Hepatic stellate cell (primary cell): ENCODE measurements at regions not wholly inside any gene's neighbourhood (a gene's known extent, or its start where the extent isn't known, plus 50 kb on each side); places are given as distances from the start of the nearest gene placed in this dataset.

Source experiments
- DNase-seq: peaks from one replicate; pipeline ENCODE4 v3.0.0; 2011; ENCODE audit warnings: low spot score

- DNase-seq, result no peak
These were observed 977.0 kb downstream of the TBC1D22A start for GRCh38 chr22:47739291-47740015.

- DNase-seq, result no peak
These were observed 976.1 kb downstream of the TBC1D22A start for GRCh38 chr22:47738472-47739013.

- no peak for DNase-seq
These were observed 974.0 kb downstream of the TBC1D22A start for GRCh38 chr22:47736186-47737034.

GRCh38 chr22:47734511-47734910 lies 972.1 kb downstream of the TBC1D22A start:
- DNase-seq, result no peak

- DNase-seq, result no peak
These were observed 965.2 kb downstream of the TBC1D22A start for GRCh38 chr22:47727641-47728040.

DNA sequence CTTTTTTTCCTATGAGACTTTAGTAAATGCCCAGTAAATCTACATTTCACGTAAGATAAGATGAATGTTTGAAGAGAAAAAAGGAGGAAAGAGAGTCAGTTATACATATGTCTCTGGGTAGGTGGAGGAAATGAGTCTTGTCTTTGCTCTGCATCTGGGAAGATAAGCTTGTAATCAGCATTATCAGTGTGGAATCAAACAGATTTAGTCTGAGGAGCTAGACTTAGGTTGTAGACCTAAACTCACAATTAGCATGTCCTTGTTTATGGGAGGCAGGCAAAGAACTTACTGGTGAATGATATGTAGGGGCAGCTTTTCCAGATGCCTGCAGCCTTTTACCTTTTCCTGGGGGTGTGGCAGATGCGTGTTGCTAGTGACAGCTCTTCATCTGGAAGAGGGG lies 962.3 kb downstream of the TBC1D22A start:
- DNase-seq, result no peak

GRCh38 chr22:47724030-47724429 lies 961.6 kb downstream of the TBC1D22A start:
- no peak for DNase-seq

GRCh38 chr22:47718337-47718736 lies 955.9 kb downstream of the TBC1D22A start:
- DNase-seq, result no peak

DNA sequence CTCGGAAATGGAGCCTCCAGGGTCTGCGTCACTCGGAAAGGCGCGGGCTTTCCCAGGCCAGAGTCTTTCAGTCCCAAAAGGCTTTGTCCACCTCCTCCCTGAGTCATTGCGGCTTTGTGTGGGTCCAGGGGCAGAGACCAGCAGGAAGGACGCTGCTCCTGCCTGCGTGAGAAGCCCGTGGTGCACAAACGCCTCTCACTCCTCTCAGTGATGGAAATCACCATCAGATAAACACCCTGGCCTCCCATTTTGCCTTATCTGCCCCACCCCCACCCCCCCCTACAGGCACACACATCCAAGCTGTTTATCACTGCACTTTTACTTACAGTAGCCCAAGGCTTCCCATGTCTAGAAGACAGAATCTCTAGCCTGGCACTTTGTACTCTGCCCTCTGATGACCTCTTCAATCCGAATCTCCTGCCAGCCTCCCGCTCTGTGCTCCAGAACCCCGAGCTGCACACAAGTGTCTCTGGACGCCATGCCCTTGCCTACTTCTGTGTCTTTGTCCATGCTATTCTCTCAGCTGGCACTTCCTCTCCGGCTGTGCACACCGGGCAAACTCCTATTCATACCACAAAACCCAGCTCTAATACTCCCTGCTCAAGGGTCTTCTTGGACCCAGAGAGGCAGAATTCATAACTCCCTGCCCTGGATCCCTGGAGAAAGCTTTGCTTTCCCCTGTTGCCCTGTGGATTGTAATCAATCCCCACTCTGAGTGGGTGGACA lies 954.6 kb downstream of the TBC1D22A start:
- DNase-seq, result no peak

DNA sequence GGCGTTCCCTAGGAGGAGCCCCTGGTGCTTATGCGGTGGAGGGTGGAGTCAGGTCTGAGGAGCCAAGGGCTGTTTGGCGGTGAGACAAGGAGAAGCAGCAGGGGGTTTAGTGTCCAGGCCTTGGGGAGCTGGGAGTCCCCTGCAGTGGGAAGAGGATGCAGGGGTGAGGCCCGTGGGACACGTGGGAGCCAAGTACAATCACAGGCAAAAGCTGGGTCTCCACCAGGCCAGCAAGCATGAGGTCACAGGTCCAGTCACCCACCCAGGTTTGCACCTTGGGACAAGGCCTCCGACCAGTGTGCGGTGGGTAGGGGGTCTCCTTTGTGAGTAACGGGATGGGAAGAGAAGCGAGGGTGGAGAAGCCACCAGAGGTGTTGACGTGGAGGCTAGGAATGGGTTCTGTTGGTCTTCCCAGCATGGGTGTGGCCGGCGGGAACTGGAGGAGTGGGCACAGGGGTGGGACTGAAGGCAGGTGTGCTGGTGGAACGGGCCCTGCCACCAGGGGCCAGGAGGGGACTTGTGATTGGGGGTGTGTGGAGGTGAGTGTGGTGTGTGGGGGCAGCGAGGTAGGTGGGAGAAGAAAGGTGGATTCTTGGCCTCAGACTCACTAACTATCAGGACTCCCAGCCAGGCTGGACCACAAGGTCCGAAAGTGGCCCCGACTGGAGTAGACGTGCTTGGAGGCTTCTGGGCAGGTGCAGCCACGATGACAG lies 953.6 kb downstream of the TBC1D22A start:
- DNase-seq, result no peak

DNA sequence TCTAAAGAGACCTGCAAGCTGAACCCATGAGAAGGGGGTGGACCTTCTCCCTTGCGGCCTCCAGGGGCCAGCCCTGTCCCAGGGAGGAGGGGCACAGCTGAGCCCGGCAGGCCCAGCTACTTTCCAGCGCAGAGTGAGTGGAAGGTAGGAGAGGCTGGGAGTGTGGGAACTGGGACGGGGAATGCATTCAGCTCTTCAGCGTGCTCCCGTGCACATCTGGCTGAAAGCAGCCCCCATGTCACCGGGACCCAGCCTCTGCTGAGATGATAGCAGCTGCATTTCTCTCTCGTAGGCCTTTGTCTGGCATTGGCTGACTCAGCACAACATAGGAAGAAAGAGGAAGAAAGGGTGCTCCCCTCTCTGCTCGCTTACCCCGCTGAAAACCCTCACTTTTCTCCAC lies 951.5 kb downstream of the TBC1D22A start:
- no peak for DNase-seq

DNA sequence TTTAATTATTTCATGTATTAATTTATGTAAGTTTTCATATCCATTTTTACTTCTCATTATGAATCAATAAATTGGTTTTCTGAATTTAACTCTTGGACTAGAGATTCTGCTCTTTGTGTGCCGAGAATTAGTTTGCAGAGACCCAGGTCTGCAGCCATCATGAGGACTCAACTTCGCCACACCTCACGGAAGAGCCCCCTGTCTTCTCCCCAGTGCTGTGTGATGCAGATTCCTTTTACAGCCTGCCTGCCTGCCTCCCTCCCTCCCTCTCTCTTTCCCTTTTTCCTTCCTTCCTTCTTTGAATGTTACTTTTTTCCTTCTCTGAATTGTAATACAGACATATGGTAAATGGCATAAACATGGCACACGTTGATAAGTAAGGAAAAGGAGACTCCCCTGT lies 947.7 kb downstream of the TBC1D22A start:
- no peak for DNase-seq

DNA sequence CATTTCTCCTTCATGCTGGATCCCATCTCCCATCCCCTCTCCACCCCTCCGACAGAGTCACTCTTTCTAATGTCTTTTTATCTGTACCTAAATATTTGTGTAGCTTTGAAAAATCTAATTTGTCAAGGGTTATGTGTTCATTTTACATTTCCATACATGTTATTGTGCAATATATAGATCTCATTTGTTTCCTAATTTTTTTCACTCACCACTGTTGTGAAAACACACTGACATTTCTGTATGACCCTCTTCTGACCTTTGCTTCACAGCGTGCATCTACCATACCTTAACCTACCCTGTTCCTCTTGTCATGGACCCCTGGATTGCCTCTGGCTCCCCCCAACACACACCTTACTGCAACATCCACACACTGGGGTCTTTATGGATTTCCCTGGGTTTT lies 942.9 kb downstream of the TBC1D22A start:
- no peak for DNase-seq

- no peak for DNase-seq
These were observed 936.5 kb downstream of the TBC1D22A start for GRCh38 chr22:47698906-47699305.

DNA sequence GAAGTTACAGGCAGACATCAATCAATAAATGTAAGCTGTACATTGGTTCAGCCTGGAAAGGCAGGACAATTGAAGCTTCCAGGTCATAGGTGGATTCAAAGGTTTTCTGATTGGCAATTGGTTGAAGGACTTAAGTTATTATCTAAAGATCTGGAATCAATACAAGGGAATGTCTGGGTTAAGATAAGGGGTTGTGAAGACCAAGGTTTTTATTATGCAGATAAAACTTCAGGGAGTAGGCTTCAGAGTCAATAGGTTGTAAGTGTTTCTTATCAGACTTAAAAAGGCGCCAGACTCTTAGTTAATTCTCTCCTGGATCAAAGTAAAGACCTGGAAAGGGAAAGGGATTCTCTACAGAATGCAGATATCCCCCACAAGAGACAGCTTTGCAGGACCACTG lies 935.4 kb downstream of the TBC1D22A start:
- DNase-seq, result no peak

DNA sequence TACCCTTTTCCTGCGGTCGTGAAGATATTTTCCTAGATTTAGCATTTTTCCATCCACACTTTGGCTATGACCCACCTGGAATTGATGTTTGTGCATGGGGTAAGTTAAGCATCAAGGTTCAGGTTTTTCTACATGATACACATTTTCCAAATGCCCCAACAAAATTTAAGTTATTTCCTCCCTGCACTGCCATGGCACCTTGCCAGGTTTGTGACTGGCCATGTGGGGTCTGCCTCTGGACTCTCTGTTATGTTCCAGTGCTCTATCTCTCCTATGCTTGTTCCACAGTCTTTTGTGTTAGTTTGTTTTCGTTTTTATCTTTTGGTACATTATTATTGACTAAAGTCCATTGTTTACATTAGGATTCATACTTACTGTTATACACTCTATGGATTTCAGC lies 934.3 kb downstream of the TBC1D22A start:
- no peak for DNase-seq

GRCh38 chr22:47695176-47695575 lies 932.7 kb downstream of the TBC1D22A start:
- DNase-seq, result no peak

GRCh38 chr22:47694536-47695130 lies 932.2 kb downstream of the TBC1D22A start:
- DNase-seq, result no peak

- no peak for DNase-seq
These were observed 931.2 kb downstream of the TBC1D22A start for GRCh38 chr22:47693606-47694005.

GRCh38 chr22:47692811-47693210 lies 930.4 kb downstream of the TBC1D22A start:
- DNase-seq, result no peak

- no peak for DNase-seq
These were observed 928.9 kb downstream of the TBC1D22A start for GRCh38 chr22:47691152-47691895.
